BE2C (cell line): ENCODE measurements at regions not wholly inside any gene's neighbourhood (a gene's known extent, or its start where the extent isn't known, plus 50 kb on each side); places are given as distances from the start of the nearest gene placed in this dataset.
"Not testable (repeated sequence)": the region's sequence is repeated elsewhere in the genome, so short reads cannot be mapped to it uniquely, and the experiment has no call there.

Experiments used
- DNase-seq: peaks from one replicate; pipeline ENCODE4 v3.0.0-alpha.2; 2020
- H3K27me3 ChIP-seq: fragments of 250-450 bp; sonication (Bioruptor Pico); 2 replicates; pipeline ENCODE4 v1.5.1; 2020; ENCODE audit warnings: mild to moderate bottlenecking
- H3K36me3 ChIP-seq: fragments of 250-450 bp; sonication (Bioruptor Pico); 2 replicates; pipeline ENCODE4 v1.5.1; 2020; ENCODE audit warnings: mild to moderate bottlenecking
- H3K4me1 ChIP-seq: fragments of 250-450 bp; sonication (Bioruptor Pico); 2 replicates; pipeline ENCODE4 v1.5.1; 2020
- H3K4me3 ChIP-seq: 2 replicates; pipeline ENCODE4 v1.5.1; 2011; ENCODE audit warnings: low read depth, low read length
- H3K9me3 ChIP-seq: fragments of 250-450 bp; sonication (Bioruptor Pico); 2 replicates; pipeline ENCODE4 v1.5.1; 2020
- TF ChIP-seq, protein P1 (sequence below): IDR thresholded peaks from 2 replicates; pipeline ENCODE4 v1.5.1; 2012; ENCODE audit warnings: mild to moderate bottlenecking, low read depth, low read length

DNA sequence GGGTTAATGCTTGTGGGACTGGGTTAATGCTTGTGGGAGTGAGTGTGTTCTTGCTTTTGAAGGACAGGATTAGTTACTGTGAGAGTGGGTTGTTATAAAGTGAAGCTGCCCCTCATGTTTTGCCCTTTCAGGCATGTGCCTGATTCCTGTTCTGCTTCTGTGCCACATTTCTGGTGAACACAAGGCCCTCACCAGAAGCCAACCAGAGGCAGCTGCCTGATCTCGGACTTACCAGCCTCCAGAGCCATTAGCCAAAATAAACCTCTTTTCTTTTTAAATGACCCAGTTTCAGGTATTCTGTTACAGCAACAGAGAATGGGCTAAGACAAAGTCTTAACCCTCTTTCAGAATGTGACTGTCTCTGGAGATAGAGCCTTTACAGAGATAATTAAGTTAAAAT, 113.3 kb upstream of the TMTC4 start:
- TF ChIP-seq, protein P1, sequence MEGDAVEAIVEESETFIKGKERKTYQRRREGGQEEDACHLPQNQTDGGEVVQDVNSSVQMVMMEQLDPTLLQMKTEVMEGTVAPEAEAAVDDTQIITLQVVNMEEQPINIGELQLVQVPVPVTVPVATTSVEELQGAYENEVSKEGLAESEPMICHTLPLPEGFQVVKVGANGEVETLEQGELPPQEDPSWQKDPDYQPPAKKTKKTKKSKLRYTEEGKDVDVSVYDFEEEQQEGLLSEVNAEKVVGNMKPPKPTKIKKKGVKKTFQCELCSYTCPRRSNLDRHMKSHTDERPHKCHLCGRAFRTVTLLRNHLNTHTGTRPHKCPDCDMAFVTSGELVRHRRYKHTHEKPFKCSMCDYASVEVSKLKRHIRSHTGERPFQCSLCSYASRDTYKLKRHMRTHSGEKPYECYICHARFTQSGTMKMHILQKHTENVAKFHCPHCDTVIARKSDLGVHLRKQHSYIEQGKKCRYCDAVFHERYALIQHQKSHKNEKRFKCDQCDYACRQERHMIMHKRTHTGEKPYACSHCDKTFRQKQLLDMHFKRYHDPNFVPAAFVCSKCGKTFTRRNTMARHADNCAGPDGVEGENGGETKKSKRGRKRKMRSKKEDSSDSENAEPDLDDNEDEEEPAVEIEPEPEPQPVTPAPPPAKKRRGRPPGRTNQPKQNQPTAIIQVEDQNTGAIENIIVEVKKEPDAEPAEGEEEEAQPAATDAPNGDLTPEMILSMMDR: no peak
- Histone ChIP-seq H3K9me3 (no peaks in the 10 kb centered on the region), H3K4me1 (no peaks in the 10 kb centered on the region), H3K36me3 (no peaks in the 10 kb centered on the region), H3K4me3 (no peak overlapping the region), H3K27me3 (0 out of 2 replicates have a peak, but pooled peaks cover 8% of the 10 kb centered on the region)
- DNase-seq: no peak

GRCh38 chr13:100776686-100777085, 102.1 kb upstream of the TMTC4 start:
- H3K27me3 ChIP-seq, H3K4me1 ChIP-seq, DNase-seq, H3K36me3 ChIP-seq, H3K9me3 ChIP-seq, H3K4me3 ChIP-seq: not testable (repeated sequence)

- DNase-seq: no peak
- no peaks in the 10 kb centered on the region for H3K4me1 ChIP-seq
- no peaks in the 10 kb centered on the region for H3K36me3 ChIP-seq
- H3K9me3 ChIP-seq: no peaks in the 10 kb centered on the region
- TF ChIP-seq, protein P1: no peak
- H3K27me3 ChIP-seq: no peaks in the 10 kb centered on the region
- H3K4me3 ChIP-seq: no peak overlapping the region
These were observed 99.5 kb upstream of the TMTC4 start for GRCh38 chr13:100773923-100774663.

- no peak for DNase-seq
- H3K27me3 ChIP-seq: no peaks in the 10 kb centered on the region
- H3K36me3 ChIP-seq: no peaks in the 10 kb centered on the region
- TF ChIP-seq, protein P1: no peak
- no peak overlapping the region for H3K4me3 ChIP-seq
- no peaks in the 10 kb centered on the region for H3K9me3 ChIP-seq
- H3K4me1 ChIP-seq: no peaks in the 10 kb centered on the region
These were observed 98.8 kb upstream of the TMTC4 start for GRCh38 chr13:100773429-100773828.

GRCh38 chr13:100767192-100767591, 92.6 kb upstream of the TMTC4 start:
- TF ChIP-seq, protein P1: no peak
- no peaks in the 10 kb centered on the region for H3K36me3 ChIP-seq
- no peaks in the 10 kb centered on the region for H3K4me1 ChIP-seq
- DNase-seq: no peak
- H3K9me3 ChIP-seq: no peaks in the 10 kb centered on the region
- H3K4me3 ChIP-seq: no peak overlapping the region
- H3K27me3 ChIP-seq: no peaks in the 10 kb centered on the region

- not testable (repeated sequence) for H3K4me3 ChIP-seq, H3K9me3 ChIP-seq, H3K36me3 ChIP-seq, H3K4me1 ChIP-seq, DNase-seq, H3K27me3 ChIP-seq
These were observed 92.0 kb upstream of the TMTC4 start for GRCh38 chr13:100766570-100766969.

DNA sequence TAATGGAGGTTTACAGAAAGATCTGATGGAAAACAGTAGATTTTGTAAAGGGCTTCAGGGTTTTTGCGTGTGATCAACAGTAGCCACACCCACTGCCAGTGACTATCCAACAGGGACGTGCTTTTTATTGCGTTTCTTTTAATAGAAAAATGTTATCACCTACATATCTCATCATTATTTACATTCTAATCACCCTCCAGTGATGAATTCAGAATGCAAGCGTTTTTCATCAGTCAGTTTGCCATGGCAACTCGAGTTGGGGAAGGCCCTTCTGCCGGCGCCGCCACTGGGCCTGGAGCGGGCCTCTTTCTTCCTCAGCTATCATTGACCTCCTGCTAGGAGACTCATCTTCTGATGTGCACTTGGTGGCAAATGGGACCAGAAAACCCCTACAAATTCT, 90.3 kb upstream of the TMTC4 start:
- DNase-seq: no peak
- Histone ChIP-seq H3K36me3 (no peaks in the 10 kb centered on the region), H3K4me3 (no peak overlapping the region), H3K9me3 (no peaks in the 10 kb centered on the region), H3K4me1 (no peaks in the 10 kb centered on the region), H3K27me3 (no peaks in the 10 kb centered on the region)
- TF ChIP-seq, protein P1: no peak

DNA sequence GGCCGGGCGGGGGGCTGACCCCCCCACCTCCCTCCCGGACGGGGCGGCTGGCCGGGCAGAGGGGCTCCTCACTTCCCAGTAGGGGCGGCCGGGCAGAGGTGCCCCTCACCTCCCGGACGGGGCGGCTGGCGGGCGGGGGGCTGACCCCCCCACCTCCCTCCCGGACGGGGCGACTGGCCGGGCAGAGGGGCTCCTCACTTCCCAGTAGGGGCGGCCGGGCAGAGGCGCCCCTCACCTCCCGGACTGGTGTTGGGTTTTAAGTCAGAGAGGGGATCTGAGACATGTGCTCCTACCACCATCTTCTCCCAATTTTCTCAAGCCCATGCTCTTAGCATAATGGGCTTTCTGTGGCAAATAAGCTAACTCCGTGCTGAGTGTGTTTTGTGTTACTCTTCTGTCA, 87.5 kb upstream of the TMTC4 start:
- H3K36me3 ChIP-seq, H3K9me3 ChIP-seq, H3K4me3 ChIP-seq, H3K4me1 ChIP-seq, DNase-seq, H3K27me3 ChIP-seq: not testable (repeated sequence)
